Transverse colon (tissue), 4 donors: ENCODE measurements at regions not wholly inside any gene's neighbourhood (a gene's known extent, or its start where the extent isn't known, plus 50 kb on each side); places are given as distances from the start of the nearest gene placed in this dataset.

ENCODE experiments used
- DNase-seq: peaks from one replicate; pipeline ENCODE4 v3.0.0-alpha.2; 2019
- H3K27ac ChIP-seq, 4 donors: fragments of 200-600 bp; sonication (generic); 2 replicates each; pipeline ENCODE4 v1.5.1; 2016 to 2018; ENCODE audit warnings: inconsistent platforms in 4 of 4
- H3K27me3 ChIP-seq: fragments of 200-600 bp; sonication (generic); 2 replicates; pipeline ENCODE4 v1.5.1; 2017; ENCODE audit warnings: inconsistent platforms
- H3K36me3 ChIP-seq, 4 donors: fragments of 200-600 bp; sonication (generic); 2 replicates each; pipeline ENCODE4 v1.5.1; 2017 to 2019; ENCODE audit warnings: inconsistent platforms in 4 of 4
- H3K4me1 ChIP-seq, 4 donors: fragments of 200-600 bp; sonication (generic); 2 replicates each; pipeline ENCODE4 v1.5.1; 2017 to 2020; ENCODE audit warnings: inconsistent platforms in 4 of 4
- H3K4me3 ChIP-seq, 4 donors: fragments of 200-600 bp; sonication (generic); 1 replicate in 1 of 4; 2 replicates in 3 of 4; pipeline versions ENCODE4 v1.5.1 to v1.6.1; 2017 to 2019; ENCODE audit warnings: inconsistent platforms in 4 of 4
- H3K9me3 ChIP-seq, 2 donors: fragments of 200-600 bp; sonication (generic); 2 replicates each; pipeline ENCODE4 v1.5.1; 2017 to 2019; ENCODE audit warnings: inconsistent platforms in 2 of 2
- EP300 ChIP-seq: sonication (generic); formaldehyde crosslinking; IDR thresholded peaks from one replicate; pipeline ENCODE4 v1.6.1; 2017; ENCODE audit warnings: antibody characterized with exemption, low read depth
- POLR2A ChIP-seq: fragments of 450-650 bp; IDR thresholded peaks from one replicate; pipeline ENCODE4 v1.6.1; 2016; ENCODE audit warnings: antibody characterized with exemption, mild to moderate bottlenecking, moderate library complexity
- POLR2AphosphoS5 ChIP-seq, 3 donors: sonication (generic); formaldehyde crosslinking; IDR thresholded peaks; one replicate each; pipeline ENCODE4 v1.6.1; 2016; ENCODE audit warnings: antibody characterized with exemption in 3 of 3
- WGBS, 2 donors: methylation state at CpG; one replicate each; pipeline ENCODE4 v1.1.5; 2018; ENCODE audit warnings: low coverage in 1 of 2; 5-methylcytosine and 5-hydroxymethylcytosine counted together
- in situ Hi-C, 4 donors: fragments of 200-750 bp; cut with MboI; loops; one replicate each; pipeline versions ENCODE4 v1.15.0 to v1.15.1; 2017; ENCODE audit warnings: low sequenced_read_pairs in 3 of 4, low pct_ligation_motif_present in 1 of 4, low pct_unique_long_range_greater_than_20kb in 1 of 4
- intact Hi-C: fragments of 100-400 bp; cut with DNase I; formaldehyde crosslinking; loops from one replicate; pipeline ENCODE4 v1.15.1; 2023; ENCODE audit warnings: low total_unique reads
- TF ChIP-seq, protein P1 (sequence below), 5 experiments: fragments of 200-600 bp in 3 of 5; fragments of 450-650 bp in 2 of 5; sonication (generic) in 3 of 5; IDR thresholded peaks; 1 replicate in 2 of 5; 2 replicates in 3 of 5; pipeline ENCODE4 v1.5.1; 2016 to 2017; ENCODE audit warnings: antibody characterized with exemption in 5 of 5, inconsistent platforms in 3 of 5, mild to moderate bottlenecking in 2 of 5, moderate library complexity in 1 of 5

DNA sequence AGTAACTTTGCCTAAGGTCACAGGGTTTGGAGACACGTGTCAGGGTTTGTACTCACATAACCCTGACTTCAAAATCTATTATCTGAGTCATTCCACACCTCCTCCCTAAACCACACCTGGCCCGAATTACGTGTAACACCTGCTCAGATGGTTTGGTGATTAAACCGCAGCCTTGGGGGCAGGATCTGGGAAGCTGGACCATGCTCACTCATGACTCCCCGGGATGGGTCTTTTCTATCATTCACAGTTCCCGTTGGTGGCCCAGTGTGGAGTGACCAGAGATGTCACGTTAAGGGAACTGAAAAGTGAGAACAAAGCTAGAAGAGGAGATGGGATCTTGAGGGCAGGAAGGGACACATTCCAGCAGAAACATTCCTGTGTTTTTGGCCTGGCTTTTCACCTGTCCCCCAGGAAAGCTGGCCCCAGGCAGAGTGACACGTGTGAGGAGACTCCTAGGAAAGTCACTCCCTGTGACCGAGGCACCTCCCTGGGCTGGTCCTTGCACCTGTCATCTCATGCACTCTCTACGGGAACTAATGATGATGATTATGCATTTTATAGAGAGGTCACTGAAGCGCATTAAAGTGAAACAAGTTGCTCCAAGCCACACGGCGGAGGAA lies 75.4 kb upstream of the POMGNT2 start:
- peak; percentile 47 for DNase-seq
- intact Hi-C loops (no loop called here), in situ Hi-C loops (no loop called here)
- no peaks in the 10 kb centered on the region for H3K9me3 ChIP-seq
- H3K4me3 ChIP-seq = no peak overlapping the region
- TF ChIP-seq POLR2AphosphoS5 (IDR thresholded peaks at IDR 0.05) = no peak
- TF ChIP-seq, protein P1, sequence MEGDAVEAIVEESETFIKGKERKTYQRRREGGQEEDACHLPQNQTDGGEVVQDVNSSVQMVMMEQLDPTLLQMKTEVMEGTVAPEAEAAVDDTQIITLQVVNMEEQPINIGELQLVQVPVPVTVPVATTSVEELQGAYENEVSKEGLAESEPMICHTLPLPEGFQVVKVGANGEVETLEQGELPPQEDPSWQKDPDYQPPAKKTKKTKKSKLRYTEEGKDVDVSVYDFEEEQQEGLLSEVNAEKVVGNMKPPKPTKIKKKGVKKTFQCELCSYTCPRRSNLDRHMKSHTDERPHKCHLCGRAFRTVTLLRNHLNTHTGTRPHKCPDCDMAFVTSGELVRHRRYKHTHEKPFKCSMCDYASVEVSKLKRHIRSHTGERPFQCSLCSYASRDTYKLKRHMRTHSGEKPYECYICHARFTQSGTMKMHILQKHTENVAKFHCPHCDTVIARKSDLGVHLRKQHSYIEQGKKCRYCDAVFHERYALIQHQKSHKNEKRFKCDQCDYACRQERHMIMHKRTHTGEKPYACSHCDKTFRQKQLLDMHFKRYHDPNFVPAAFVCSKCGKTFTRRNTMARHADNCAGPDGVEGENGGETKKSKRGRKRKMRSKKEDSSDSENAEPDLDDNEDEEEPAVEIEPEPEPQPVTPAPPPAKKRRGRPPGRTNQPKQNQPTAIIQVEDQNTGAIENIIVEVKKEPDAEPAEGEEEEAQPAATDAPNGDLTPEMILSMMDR (IDR thresholded peaks at IDR 0.05) = no peak
- TF ChIP-seq POLR2A = no peak
- no peak for TF ChIP-seq EP300
- H3K36me3 ChIP-seq = no peaks in the 10 kb centered on the region
- no peaks in the 10 kb centered on the region for H3K27me3 ChIP-seq
- peaks cover 3 to 31% (median 18%) of the 10 kb centered on the region in 4 donors for H3K4me1 ChIP-seq
- peak overlapping the region in 3 of 4 donors; percentile 55 to 79 (median 69) for H3K27ac ChIP-seq
- WGBS, 2 donors = 54 to 69% methylated on average over 6 to 13 of the region's 13 CpGs

- intact Hi-C loops (no loop called here), in situ Hi-C loops (no loop called here)
- H3K27me3 ChIP-seq = no peaks in the 10 kb centered on the region
- 71 to 94% methylated on average over 3 to 6 of the region's 6 CpGs for WGBS, 2 donors
- peaks cover 3 to 31% (median 18%) of the 10 kb centered on the region in 4 donors for H3K4me1 ChIP-seq
- H3K9me3 ChIP-seq = no peaks in the 10 kb centered on the region
- no peaks in the 10 kb centered on the region for H3K36me3 ChIP-seq
- TF ChIP-seq, protein P1 (IDR thresholded peaks at IDR 0.05) = no peak
- TF ChIP-seq POLR2AphosphoS5 (IDR thresholded peaks at IDR 0.05) = no peak
- no peak overlapping the region for H3K4me3 ChIP-seq
- no peak for DNase-seq
- peak overlapping the region; percentile 34 to 79 (median 62) for H3K27ac ChIP-seq
Observed at GRCh38 chr3:43180694-43181093, 74.8 kb upstream of the POMGNT2 start.

DNA sequence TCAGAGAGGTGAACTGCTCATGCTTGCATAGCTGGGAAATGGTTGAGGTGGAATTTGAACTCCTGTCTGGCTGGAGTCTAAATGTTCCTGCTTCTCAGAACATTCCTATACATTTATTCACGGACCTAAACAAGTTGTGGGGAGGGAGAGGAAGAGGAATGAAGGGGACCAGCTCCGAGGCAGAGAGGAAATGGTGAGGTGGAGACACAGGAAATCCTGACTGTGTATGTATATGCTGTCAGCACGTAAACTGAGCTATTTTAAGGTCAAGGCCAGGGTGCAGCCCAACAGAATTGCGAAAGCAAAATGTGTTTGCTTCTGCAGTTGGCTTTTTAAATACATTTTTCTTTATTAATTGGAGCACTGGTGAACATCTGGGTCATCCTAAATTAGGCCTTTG lies 74.1 kb upstream of the POMGNT2 start:
- H3K27me3 ChIP-seq = no peaks in the 10 kb centered on the region
- peak; percentile 45 for DNase-seq
- H3K36me3 ChIP-seq = no peaks in the 10 kb centered on the region
- no peak overlapping the region for H3K4me3 ChIP-seq
- peaks cover 3 to 31% (median 18%) of the 10 kb centered on the region in 4 donors for H3K4me1 ChIP-seq
- in situ Hi-C loops (no loop called here), intact Hi-C loops (no loop called here)
- TF ChIP-seq, protein P1 (IDR thresholded peaks at IDR 0.05) = no peak
- no peak for TF ChIP-seq POLR2A
- TF ChIP-seq POLR2AphosphoS5 (IDR thresholded peaks at IDR 0.05) = peak in 1 of 3 donors; percentile 35
- no peak for TF ChIP-seq EP300
- 23 to 27% methylated on average over 3 to 4 of the region's 4 CpGs for WGBS, 2 donors
- H3K9me3 ChIP-seq = no peaks in the 10 kb centered on the region
- peak overlapping the region; percentile 34 to 79 (median 62) for H3K27ac ChIP-seq

GRCh38 chr3:43178891-43179366 lies 73.0 kb upstream of the POMGNT2 start:
- H3K27ac ChIP-seq = peak overlapping the region; percentile 55 to 79 (median 67)

More at GRCh38 chr3:43178891-43179366, 73.0 kb upstream of the POMGNT2 start:
- Histone ChIP-seq H3K27me3 (no peaks in the 10 kb centered on the region), H3K4me1 (peaks cover 3 to 31% (median 18%) of the 10 kb centered on the region in 4 donors), H3K36me3 (no peaks in the 10 kb centered on the region), H3K4me3 (no peak overlapping the region), H3K9me3 (peaks cover 0 to 4% of the 10 kb centered on the region in 2 donors)
- peak; percentile 78 for DNase-seq
- 52% methylated on average over 10 of the region's 10 CpGs; no CpG with 5 or more reads in 1 of the 2 donors for WGBS, 2 donors
- in situ Hi-C loops (no loop called here), intact Hi-C loops (no loop called here)
- TF ChIP-seq EP300 = peak; percentile 79
- peak in 2 of 3 donors; percentile 82 for TF ChIP-seq POLR2AphosphoS5 (IDR thresholded peaks at IDR 0.05)
- no peak for TF ChIP-seq POLR2A
- TF ChIP-seq, protein P1 (IDR thresholded peaks at IDR 0.05) = no peak
